Astrocyte (in vitro differentiated cells and primary cell): ENCODE measurements at regions not wholly inside any gene's neighbourhood (a gene's known extent, or its start where the extent isn't known, plus 50 kb on each side); places are given as distances from the start of the nearest gene placed in this dataset.

Experiments
- EZH2 ChIP-seq: IDR thresholded peaks from 2 replicates; pipeline ENCODE4 v1.6.1; 2012; ENCODE audit warnings: mild to moderate bottlenecking, low read length, inconsistent platforms; ENCODE audit not compliant: insufficient read depth
- TF ChIP-seq, protein P1 (sequence below): IDR thresholded peaks from 2 replicates; pipeline ENCODE4 v1.5.1; 2011; ENCODE audit warnings: low read depth, mild to moderate bottlenecking, inconsistent platforms, low read length, moderate library complexity; ENCODE audit not compliant: insufficient read depth

DNA sequence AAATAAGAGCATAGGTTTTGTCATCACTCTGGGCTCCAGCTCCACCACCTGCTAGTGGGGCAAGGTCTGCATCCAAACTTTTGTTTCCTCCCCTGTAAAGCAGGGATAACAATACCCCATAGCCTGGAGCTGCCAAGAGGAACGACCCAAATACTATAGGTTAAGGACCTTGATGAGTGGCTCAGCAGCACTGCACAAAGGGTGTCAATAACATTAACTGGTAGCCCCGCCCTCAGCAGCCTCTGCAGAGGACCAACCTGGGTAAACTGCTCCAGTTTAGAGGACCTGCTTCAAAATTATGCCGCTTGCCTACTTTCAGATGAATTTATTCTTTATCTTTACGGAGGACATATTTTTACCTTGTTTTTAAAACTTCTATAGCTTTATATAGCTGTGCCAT is 65.8 kb upstream of the RIOK3 start:
- TF ChIP-seq, protein P1, sequence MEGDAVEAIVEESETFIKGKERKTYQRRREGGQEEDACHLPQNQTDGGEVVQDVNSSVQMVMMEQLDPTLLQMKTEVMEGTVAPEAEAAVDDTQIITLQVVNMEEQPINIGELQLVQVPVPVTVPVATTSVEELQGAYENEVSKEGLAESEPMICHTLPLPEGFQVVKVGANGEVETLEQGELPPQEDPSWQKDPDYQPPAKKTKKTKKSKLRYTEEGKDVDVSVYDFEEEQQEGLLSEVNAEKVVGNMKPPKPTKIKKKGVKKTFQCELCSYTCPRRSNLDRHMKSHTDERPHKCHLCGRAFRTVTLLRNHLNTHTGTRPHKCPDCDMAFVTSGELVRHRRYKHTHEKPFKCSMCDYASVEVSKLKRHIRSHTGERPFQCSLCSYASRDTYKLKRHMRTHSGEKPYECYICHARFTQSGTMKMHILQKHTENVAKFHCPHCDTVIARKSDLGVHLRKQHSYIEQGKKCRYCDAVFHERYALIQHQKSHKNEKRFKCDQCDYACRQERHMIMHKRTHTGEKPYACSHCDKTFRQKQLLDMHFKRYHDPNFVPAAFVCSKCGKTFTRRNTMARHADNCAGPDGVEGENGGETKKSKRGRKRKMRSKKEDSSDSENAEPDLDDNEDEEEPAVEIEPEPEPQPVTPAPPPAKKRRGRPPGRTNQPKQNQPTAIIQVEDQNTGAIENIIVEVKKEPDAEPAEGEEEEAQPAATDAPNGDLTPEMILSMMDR = no peak
- no peak for TF ChIP-seq EZH2
